ENCODE measurements at regions not wholly inside any gene's neighbourhood (a gene's known extent, or its start where the extent isn't known, plus 50 kb on each side); places are given as distances from the start of the nearest gene placed in this dataset.

- dilution Hi-C loops (cut with MboI; ENCODE audit: extremely low pct_ligation_motif_present, low sequenced_read_pairs) = no loop called here
- H2AFZ ChIP-seq (ENCODE audit: control insufficient read depth, low read length) = no peak overlapping the region
- no peaks in the 10 kb centered on the region for H3K79me2 ChIP-seq (ENCODE audit: control insufficient read depth, insufficient read depth, low read length)
- H3K27ac ChIP-seq (ENCODE audit: control insufficient read depth, insufficient read depth, low read length) = no peak overlapping the region
- H3K36me3 ChIP-seq (ENCODE audit: control insufficient read depth in 2 of 2, extremely low read depth in 1 of 2, insufficient read depth in 2 of 2, low read length in 2 of 2) = no peaks in the 10 kb centered on the region
- no peak overlapping the region for H3K4me3 ChIP-seq (ENCODE audit: control insufficient read depth in 2 of 3, extremely low read depth in 1 of 3, insufficient read depth in 2 of 3, low read depth in 1 of 3, low read length in 3 of 3)
- DNase-seq (ENCODE audit: low read depth, low spot score) = no peak
- no peak for FAIRE-seq
- H3K9me1 ChIP-seq (ENCODE audit: control insufficient read depth, extremely low read depth, insufficient read depth, low read length) = no peaks in the 10 kb centered on the region
- no peaks in the 10 kb centered on the region for H3K27me3 ChIP-seq (ENCODE audit: control insufficient read depth, extremely low read depth, insufficient read depth, low read length)
- no peaks in the 10 kb centered on the region for H4K20me1 ChIP-seq (ENCODE audit: control insufficient read depth, extremely low read depth, insufficient read depth, low read length)
- no peaks in the 10 kb centered on the region for H3K4me1 ChIP-seq (ENCODE audit: control insufficient read depth, extremely low read depth, insufficient read depth, low read length)
- H3K4me2 ChIP-seq (ENCODE audit: control insufficient read depth, extremely low read depth, insufficient read depth, low read depth, low read length) = no peak overlapping the region
- H3K9ac ChIP-seq (ENCODE audit: control insufficient read depth, extremely low read depth, insufficient read depth, low read length) = no peak overlapping the region
- TF ChIP-seq, protein P1, sequence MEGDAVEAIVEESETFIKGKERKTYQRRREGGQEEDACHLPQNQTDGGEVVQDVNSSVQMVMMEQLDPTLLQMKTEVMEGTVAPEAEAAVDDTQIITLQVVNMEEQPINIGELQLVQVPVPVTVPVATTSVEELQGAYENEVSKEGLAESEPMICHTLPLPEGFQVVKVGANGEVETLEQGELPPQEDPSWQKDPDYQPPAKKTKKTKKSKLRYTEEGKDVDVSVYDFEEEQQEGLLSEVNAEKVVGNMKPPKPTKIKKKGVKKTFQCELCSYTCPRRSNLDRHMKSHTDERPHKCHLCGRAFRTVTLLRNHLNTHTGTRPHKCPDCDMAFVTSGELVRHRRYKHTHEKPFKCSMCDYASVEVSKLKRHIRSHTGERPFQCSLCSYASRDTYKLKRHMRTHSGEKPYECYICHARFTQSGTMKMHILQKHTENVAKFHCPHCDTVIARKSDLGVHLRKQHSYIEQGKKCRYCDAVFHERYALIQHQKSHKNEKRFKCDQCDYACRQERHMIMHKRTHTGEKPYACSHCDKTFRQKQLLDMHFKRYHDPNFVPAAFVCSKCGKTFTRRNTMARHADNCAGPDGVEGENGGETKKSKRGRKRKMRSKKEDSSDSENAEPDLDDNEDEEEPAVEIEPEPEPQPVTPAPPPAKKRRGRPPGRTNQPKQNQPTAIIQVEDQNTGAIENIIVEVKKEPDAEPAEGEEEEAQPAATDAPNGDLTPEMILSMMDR (optimal IDR thresholded peaks at IDR 0.05 in 1 of 3, IDR thresholded peaks at IDR 0.05 in 1 of 3, conservative IDR thresholded peaks at IDR 0.05 in 1 of 3; ENCODE audit: extremely low read depth in 1 of 3, insufficient read depth in 2 of 3, low read length in 3 of 3) = no peak
- H3K9me3 ChIP-seq (ENCODE audit: control insufficient read depth, low read depth, low read length) = no peaks in the 10 kb centered on the region
Measured at GRCh38 chr16:63442246-63442645, 1406.0 kb upstream of the CDH8 start.

GRCh38 chr16:63426275-63426870, 1390.1 kb upstream of the CDH8 start:
- Histone ChIP-seq H3K4me2 (ENCODE audit: control insufficient read depth, extremely low read depth, insufficient read depth, low read depth, low read length) (no peak overlapping the region), H3K27ac (ENCODE audit: control insufficient read depth, insufficient read depth, low read length) (no peak overlapping the region), H3K9ac (ENCODE audit: control insufficient read depth, extremely low read depth, insufficient read depth, low read length) (no peak overlapping the region), H3K79me2 (ENCODE audit: control insufficient read depth, insufficient read depth, low read length) (no peaks in the 10 kb centered on the region), H3K27me3 (ENCODE audit: control insufficient read depth, extremely low read depth, insufficient read depth, low read length) (no peaks in the 10 kb centered on the region), H2AFZ (ENCODE audit: control insufficient read depth, low read length) (no peak overlapping the region), H3K9me1 (ENCODE audit: control insufficient read depth, extremely low read depth, insufficient read depth, low read length) (no peaks in the 10 kb centered on the region), H3K36me3 (ENCODE audit: control insufficient read depth in 2 of 2, extremely low read depth in 1 of 2, insufficient read depth in 2 of 2, low read length in 2 of 2) (no peaks in the 10 kb centered on the region), H3K9me3 (ENCODE audit: control insufficient read depth, low read depth, low read length) (no peaks in the 10 kb centered on the region), H4K20me1 (ENCODE audit: control insufficient read depth, extremely low read depth, insufficient read depth, low read length) (no peaks in the 10 kb centered on the region), H3K4me1 (ENCODE audit: control insufficient read depth, extremely low read depth, insufficient read depth, low read length) (no peaks in the 10 kb centered on the region), H3K4me3 (ENCODE audit: control insufficient read depth in 2 of 3, extremely low read depth in 1 of 3, insufficient read depth in 2 of 3, low read depth in 1 of 3, low read length in 3 of 3) (no peak overlapping the region)
- TF ChIP-seq, protein P1 (optimal IDR thresholded peaks at IDR 0.05 in 1 of 3, IDR thresholded peaks at IDR 0.05 in 1 of 3, conservative IDR thresholded peaks at IDR 0.05 in 1 of 3; ENCODE audit: extremely low read depth in 1 of 3, insufficient read depth in 2 of 3, low read length in 3 of 3) = no peak
- TF ChIP-seq EZH2 (IDR thresholded peaks at IDR 0.05; ENCODE audit: low read length) = no peak
- dilution Hi-C loops (cut with MboI; ENCODE audit: extremely low pct_ligation_motif_present, low sequenced_read_pairs) = no loop called here
- DNase-seq (ENCODE audit: low read depth, low spot score) (no peak), FAIRE-seq (no peak)

Measured in keratinocyte (primary cell).